ENCODE measurements at regions not wholly inside any gene's neighbourhood (a gene's known extent, or its start where the extent isn't known, plus 50 kb on each side); places are given as distances from the start of the nearest gene placed in this dataset.

- TF ChIP-seq CTCF (IDR thresholded peaks at IDR 0.05) (no peak), POLR2A (IDR thresholded peaks at IDR 0.05) (no peak), EP300 (IDR thresholded peaks at IDR 0.05) (no peak)
These were observed 80.7 kb upstream of the KRR1 start for GRCh38 chr12:75592086-75592485.
